PFSK-1 (cell line): ENCODE measurements at regions not wholly inside any gene's neighbourhood (a gene's known extent, or its start where the extent isn't known, plus 50 kb on each side); places are given as distances from the start of the nearest gene placed in this dataset.

ENCODE experiments used
- FOXP2 ChIP-seq: optimal IDR thresholded peaks from 2 replicates; pipeline ENCODE3; 2011; ENCODE audit warnings: borderline replicate concordance, control low read depth, inconsistent platforms; ENCODE audit not compliant: insufficient read depth; ENCODE audit errors: extremely low read length, extremely low read depth
- POLR2AphosphoS5 ChIP-seq: IDR thresholded peaks from 2 replicates; pipeline ENCODE4 v1.6.1; 2012; ENCODE audit warnings: low read depth, mild to moderate bottlenecking, control low read depth, low read length, moderate library complexity
- SIN3A ChIP-seq: IDR thresholded peaks from 2 replicates; pipeline ENCODE4 v1.6.1; 2012; ENCODE audit warnings: mild to moderate bottlenecking, low read length, moderate library complexity, borderline replicate concordance; ENCODE audit not compliant: insufficient read depth
- TAF1 ChIP-seq: IDR thresholded peaks from 2 replicates; pipeline ENCODE4 v1.6.1; 2012; ENCODE audit warnings: low read length, control low read depth, borderline replicate concordance; ENCODE audit not compliant: insufficient read depth
- TF ChIP-seq, protein P1 (sequence below), 2 experiments: IDR thresholded peaks; 2 replicates each; pipeline versions ENCODE4 v1.6.1 to v1.8.0; 2011 to 2012; ENCODE audit warnings: low read depth in 2 of 2, low read length in 2 of 2, control low read depth in 1 of 2, inconsistent platforms in 1 of 2, mild to moderate bottlenecking in 1 of 2, moderate library complexity in 1 of 2; ENCODE audit not compliant: insufficient read depth in 1 of 2

GRCh38 chr13:53782488-53782961, 753.9 kb downstream of the OLFM4 start:
- TF ChIP-seq FOXP2 (no peak), TAF1 (no peak), SIN3A (no peak), POLR2AphosphoS5 (no peak)
- TF ChIP-seq, protein P1, sequence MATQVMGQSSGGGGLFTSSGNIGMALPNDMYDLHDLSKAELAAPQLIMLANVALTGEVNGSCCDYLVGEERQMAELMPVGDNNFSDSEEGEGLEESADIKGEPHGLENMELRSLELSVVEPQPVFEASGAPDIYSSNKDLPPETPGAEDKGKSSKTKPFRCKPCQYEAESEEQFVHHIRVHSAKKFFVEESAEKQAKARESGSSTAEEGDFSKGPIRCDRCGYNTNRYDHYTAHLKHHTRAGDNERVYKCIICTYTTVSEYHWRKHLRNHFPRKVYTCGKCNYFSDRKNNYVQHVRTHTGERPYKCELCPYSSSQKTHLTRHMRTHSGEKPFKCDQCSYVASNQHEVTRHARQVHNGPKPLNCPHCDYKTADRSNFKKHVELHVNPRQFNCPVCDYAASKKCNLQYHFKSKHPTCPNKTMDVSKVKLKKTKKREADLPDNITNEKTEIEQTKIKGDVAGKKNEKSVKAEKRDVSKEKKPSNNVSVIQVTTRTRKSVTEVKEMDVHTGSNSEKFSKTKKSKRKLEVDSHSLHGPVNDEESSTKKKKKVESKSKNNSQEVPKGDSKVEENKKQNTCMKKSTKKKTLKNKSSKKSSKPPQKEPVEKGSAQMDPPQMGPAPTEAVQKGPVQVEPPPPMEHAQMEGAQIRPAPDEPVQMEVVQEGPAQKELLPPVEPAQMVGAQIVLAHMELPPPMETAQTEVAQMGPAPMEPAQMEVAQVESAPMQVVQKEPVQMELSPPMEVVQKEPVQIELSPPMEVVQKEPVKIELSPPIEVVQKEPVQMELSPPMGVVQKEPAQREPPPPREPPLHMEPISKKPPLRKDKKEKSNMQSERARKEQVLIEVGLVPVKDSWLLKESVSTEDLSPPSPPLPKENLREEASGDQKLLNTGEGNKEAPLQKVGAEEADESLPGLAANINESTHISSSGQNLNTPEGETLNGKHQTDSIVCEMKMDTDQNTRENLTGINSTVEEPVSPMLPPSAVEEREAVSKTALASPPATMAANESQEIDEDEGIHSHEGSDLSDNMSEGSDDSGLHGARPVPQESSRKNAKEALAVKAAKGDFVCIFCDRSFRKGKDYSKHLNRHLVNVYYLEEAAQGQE (IDR thresholded peaks at IDR 0.05; ENCODE audit: insufficient read depth in 1 of 2, low read depth in 2 of 2, low read length in 2 of 2): no peak

DNA sequence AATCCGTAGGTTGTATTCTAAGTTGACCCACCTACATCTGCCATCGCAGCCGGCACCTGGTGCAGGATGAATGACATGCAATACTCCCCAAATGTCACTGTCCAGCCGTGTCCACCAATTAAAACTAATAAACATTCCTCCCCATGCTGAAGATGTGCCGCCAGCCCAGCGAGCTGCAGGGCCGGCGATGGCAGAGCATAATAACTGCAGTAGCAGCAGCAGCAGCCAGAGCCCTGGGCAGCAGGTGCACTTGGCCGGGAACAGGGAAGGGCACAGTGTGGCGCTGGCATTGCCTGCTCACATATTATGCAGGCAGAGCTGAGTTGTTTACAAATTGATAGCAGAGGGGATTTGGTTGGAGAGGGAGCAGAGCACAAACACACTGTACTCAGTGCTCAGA, 754.9 kb downstream of the OLFM4 start:
- TF ChIP-seq FOXP2 (no peak), POLR2AphosphoS5 (no peak), SIN3A (no peak), TAF1 (no peak)
- TF ChIP-seq, protein P1 (IDR thresholded peaks at IDR 0.05; ENCODE audit: insufficient read depth in 1 of 2, low read depth in 2 of 2, low read length in 2 of 2): no peak

DNA sequence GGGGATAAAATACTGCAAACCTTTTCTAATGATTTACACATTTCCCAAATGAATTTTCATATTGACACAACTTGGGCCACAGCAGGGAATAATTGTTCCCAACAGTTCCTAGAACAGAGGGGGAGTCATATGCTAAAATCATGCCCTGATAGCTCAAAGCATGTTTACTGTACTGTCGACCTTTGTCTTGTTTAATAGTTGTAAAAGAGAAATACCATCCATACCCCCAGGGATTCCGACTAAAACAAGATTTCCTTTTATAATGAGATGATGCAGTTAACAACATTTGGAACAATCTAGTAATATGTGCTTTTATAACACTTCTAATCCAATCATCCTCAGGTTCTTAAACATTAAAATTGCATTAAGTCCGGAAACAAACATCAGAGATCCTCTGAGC, 759.7 kb downstream of the OLFM4 start:
- TF ChIP-seq TAF1 (no peak), SIN3A (no peak), POLR2AphosphoS5 (no peak), FOXP2 (no peak)
- TF ChIP-seq, protein P1 (IDR thresholded peaks at IDR 0.05; ENCODE audit: insufficient read depth in 1 of 2, low read depth in 2 of 2, low read length in 2 of 2): no peak

DNA sequence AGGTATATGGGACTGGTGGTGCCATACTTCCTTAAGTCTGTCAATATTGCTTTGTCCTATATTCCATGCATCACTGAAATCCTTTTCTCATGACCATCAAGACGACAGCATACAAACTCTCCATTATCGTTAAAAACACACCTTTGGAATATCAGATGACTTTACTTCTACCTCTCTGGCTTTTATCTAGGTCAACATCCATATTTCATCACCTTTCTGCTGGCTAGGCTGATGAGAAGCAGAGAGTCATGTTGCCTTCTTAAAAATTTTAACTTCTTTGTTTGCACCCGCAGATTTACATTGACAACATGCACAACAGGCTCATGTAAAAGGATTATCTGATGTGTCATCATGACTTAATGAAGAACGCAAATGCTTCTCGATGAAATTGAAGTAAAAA, 771.4 kb downstream of the OLFM4 start:
- TF ChIP-seq SIN3A (no peak), POLR2AphosphoS5 (no peak)

DNA sequence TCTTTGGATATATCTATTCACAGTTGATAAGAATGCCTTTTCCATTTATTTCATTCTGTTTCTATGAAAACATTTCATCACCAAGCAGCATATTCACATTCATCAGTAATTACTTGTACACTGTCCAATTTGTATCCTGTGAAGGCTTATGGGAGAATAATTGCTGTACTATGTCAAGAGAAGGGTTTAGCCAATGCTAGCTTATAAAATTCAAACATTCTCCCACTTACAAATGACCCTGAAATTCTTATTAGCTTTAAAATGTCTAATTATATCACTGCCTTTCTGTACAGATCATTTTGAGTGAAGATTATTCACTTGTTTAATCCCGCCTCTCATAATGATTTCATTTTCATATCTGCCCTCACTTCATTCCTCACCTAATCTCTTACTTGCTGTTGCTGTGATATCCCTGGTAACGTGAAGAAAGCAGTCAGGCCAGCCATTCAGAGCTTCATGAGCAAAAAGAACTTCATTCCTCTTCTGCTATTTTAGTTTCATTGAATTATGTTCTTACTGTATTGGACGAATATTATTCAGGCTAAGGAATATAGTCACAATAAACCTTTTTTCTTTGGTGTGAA, 778.7 kb downstream of the OLFM4 start:
- TF ChIP-seq POLR2AphosphoS5 (no peak), SIN3A (no peak), TAF1 (no peak), FOXP2 (no peak)
- TF ChIP-seq, protein P1 (IDR thresholded peaks at IDR 0.05; ENCODE audit: insufficient read depth in 1 of 2, low read depth in 2 of 2, low read length in 2 of 2): no peak
